IPS-11a (cell line): ENCODE measurements at regions not wholly inside any gene's neighbourhood (a gene's known extent, or its start where the extent isn't known, plus 50 kb on each side); places are given as distances from the start of the nearest gene placed in this dataset.

Experiments
- H3K4me3 ChIP-seq: one replicate; pipeline ENCODE4 v1.5.1; 2013; ENCODE audit warnings: low read depth, low read length, control low read depth

GRCh38 chr5:12312343-12312742, 408.1 kb upstream of the CTNND2 start:
- no peak overlapping the region for H3K4me3 ChIP-seq

GRCh38 chr5:12294151-12294550, 389.9 kb upstream of the CTNND2 start:
- no peak overlapping the region for H3K4me3 ChIP-seq

GRCh38 chr5:12292610-12293204, 388.5 kb upstream of the CTNND2 start:
- H3K4me3 ChIP-seq = no peak overlapping the region

GRCh38 chr5:12284604-12285003, 380.4 kb upstream of the CTNND2 start:
- H3K4me3 ChIP-seq = no peak overlapping the region

- no peak overlapping the region for H3K4me3 ChIP-seq
These were observed 373.4 kb upstream of the CTNND2 start for GRCh38 chr5:12277504-12278192.

GRCh38 chr5:12274236-12274635, 370.0 kb upstream of the CTNND2 start:
- H3K4me3 ChIP-seq = no peak overlapping the region

- no peak overlapping the region for H3K4me3 ChIP-seq
These were observed 368.1 kb upstream of the CTNND2 start for GRCh38 chr5:12272389-12272788.

GRCh38 chr5:12270914-12271313, 366.7 kb upstream of the CTNND2 start:
- no peak overlapping the region for H3K4me3 ChIP-seq

- H3K4me3 ChIP-seq = no peak overlapping the region
These were observed 364.9 kb upstream of the CTNND2 start for GRCh38 chr5:12269164-12269563.

- no peak overlapping the region for H3K4me3 ChIP-seq
These were observed 354.3 kb upstream of the CTNND2 start for GRCh38 chr5:12258549-12258948.

GRCh38 chr5:12250454-12250853, 346.2 kb upstream of the CTNND2 start:
- no peak overlapping the region for H3K4me3 ChIP-seq

- no peak overlapping the region for H3K4me3 ChIP-seq
These were observed 344.6 kb upstream of the CTNND2 start for GRCh38 chr5:12248831-12249230.

GRCh38 chr5:12246036-12246435, 341.8 kb upstream of the CTNND2 start:
- H3K4me3 ChIP-seq = no peak overlapping the region

- no peak overlapping the region for H3K4me3 ChIP-seq
These were observed 341.2 kb upstream of the CTNND2 start for GRCh38 chr5:12245429-12245828.

GRCh38 chr5:12242950-12243888, 339.0 kb upstream of the CTNND2 start:
- H3K4me3 ChIP-seq = no peak overlapping the region

- H3K4me3 ChIP-seq = no peak overlapping the region
These were observed 333.8 kb upstream of the CTNND2 start for GRCh38 chr5:12237837-12238575.

GRCh38 chr5:12230659-12231058, 326.4 kb upstream of the CTNND2 start:
- H3K4me3 ChIP-seq = no peak overlapping the region

- H3K4me3 ChIP-seq = no peak overlapping the region
These were observed 312.8 kb upstream of the CTNND2 start for GRCh38 chr5:12217039-12217438.

GRCh38 chr5:12214267-12215015, 310.2 kb upstream of the CTNND2 start:
- H3K4me3 ChIP-seq = no peak overlapping the region

- no peak overlapping the region for H3K4me3 ChIP-seq
These were observed 304.3 kb upstream of the CTNND2 start for GRCh38 chr5:12208366-12209100.
